ENCODE measurements at regions not wholly inside any gene's neighbourhood (a gene's known extent, or its start where the extent isn't known, plus 50 kb on each side); places are given as distances from the start of the nearest gene placed in this dataset.
"Not testable (repeated sequence)": the region's sequence is repeated elsewhere in the genome, so short reads cannot be mapped to it uniquely, and the experiment has no call there.

- ATAC-seq (ENCODE audit: low FRiP score) = no peak
- no peak for DNase-seq (ENCODE audit: low spot score)
- no peak for TF ChIP-seq CTCF (IDR thresholded peaks at IDR 0.05)
Observed at GRCh38 chr9:81423589-81424326, 265.6 kb downstream of the TLE1 start.

DNA sequence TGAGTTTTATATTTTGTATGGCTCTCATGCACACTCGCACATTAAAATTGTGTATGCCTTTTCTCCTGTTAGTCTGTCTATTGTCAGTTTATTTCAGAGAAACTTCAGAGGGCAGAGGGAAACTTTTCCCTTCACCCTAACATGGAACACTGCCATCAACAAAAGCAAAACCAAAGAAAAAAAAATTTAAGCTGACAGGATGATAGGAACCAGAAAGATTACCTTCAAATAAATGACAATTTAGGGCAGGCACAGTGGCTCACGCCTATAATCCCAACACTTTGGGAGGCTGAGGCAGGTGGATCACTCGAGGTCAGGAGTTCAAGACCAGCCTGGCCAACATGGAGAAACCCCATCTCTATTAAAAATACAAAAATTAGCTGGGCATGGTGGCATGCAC is 268.3 kb downstream of the TLE1 start:
- not testable (repeated sequence) for DNase-seq (ENCODE audit: low spot score); ATAC-seq (ENCODE audit: low FRiP score)

- DNase-seq (ENCODE audit: low spot score) (no peak), ATAC-seq (ENCODE audit: low FRiP score) (no peak)
- no peak for TF ChIP-seq CTCF (IDR thresholded peaks at IDR 0.05)
Observed at GRCh38 chr9:81420024-81420423, 269.3 kb downstream of the TLE1 start.

DNA sequence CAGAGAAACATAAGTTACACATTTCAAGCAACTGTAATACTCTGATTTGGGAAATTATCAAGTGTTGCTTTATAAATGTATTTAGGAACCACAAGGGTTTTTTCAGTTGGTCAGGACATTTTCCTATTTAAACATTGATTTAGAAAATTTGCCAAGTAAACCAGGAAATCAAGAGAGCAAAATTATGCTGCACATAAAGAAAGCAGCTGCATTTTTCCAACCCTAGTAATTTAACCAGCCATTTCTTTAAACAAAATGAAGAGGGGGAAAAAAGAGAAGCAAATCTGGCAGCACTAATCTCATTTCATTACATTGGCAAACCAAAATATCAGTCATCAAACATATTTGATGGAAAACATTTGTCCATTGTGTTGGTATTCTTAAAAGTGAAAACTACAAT is 271.4 kb downstream of the TLE1 start:
- no peak for TF ChIP-seq CTCF (IDR thresholded peaks at IDR 0.05)
- no peak for ATAC-seq (ENCODE audit: low FRiP score)
- DNase-seq (ENCODE audit: low spot score) = no peak

- no peak for ATAC-seq (ENCODE audit: low FRiP score)
- TF ChIP-seq CTCF (IDR thresholded peaks at IDR 0.05) = no peak
- DNase-seq (ENCODE audit: low spot score) = no peak
Observed at GRCh38 chr9:81417299-81417675, 272.1 kb downstream of the TLE1 start.

- no peak for TF ChIP-seq CTCF (IDR thresholded peaks at IDR 0.05)
- DNase-seq (ENCODE audit: low spot score) (no peak), ATAC-seq (ENCODE audit: low FRiP score) (no peak)
Observed at GRCh38 chr9:81416476-81417298, 272.7 kb downstream of the TLE1 start.

- no peak for DNase-seq (ENCODE audit: low spot score)
- no peak for ATAC-seq (ENCODE audit: low FRiP score)
- no peak for TF ChIP-seq CTCF (IDR thresholded peaks at IDR 0.05)
Observed at GRCh38 chr9:81414836-81415235, 274.5 kb downstream of the TLE1 start.
